ENCODE measurements at regions not wholly inside any gene's neighbourhood (a gene's known extent, or its start where the extent isn't known, plus 50 kb on each side); places are given as distances from the start of the nearest gene placed in this dataset.

GRCh38 chr14:25350802-25351201 is 300.9 kb upstream of the STXBP6 start:
- no peaks in the 10 kb centered on the region for H3K27me3 ChIP-seq (ENCODE audit: insufficient read depth, low read depth, low read length)
- H3F3A ChIP-seq (ENCODE audit: insufficient read depth, low read length, poor library complexity, severe bottlenecking): no peaks in the 10 kb centered on the region
- no peak overlapping the region for H3K27ac ChIP-seq (ENCODE audit: low read length)
- no peak for TF ChIP-seq CTCF (IDR thresholded peaks at IDR 0.05; ENCODE audit: poor library complexity, severe bottlenecking)
- no peak for TF ChIP-seq POLR2AphosphoS5 (IDR thresholded peaks at IDR 0.05)
- H3K9me3 ChIP-seq (ENCODE audit: low read length): no peaks in the 10 kb centered on the region
- H3K79me2 ChIP-seq (replicated peaks; ENCODE audit: insufficient read depth, low read length): no peaks in the 10 kb centered on the region
- no peak overlapping the region for H3K9ac ChIP-seq (ENCODE audit: low read length)
- no peak overlapping the region for H3K4me3 ChIP-seq (ENCODE audit: low read length)
- no peaks in the 10 kb centered on the region for H3K36me3 ChIP-seq (ENCODE audit: insufficient read depth, low read length)
- H2AFZ ChIP-seq (ENCODE audit: low read depth, low read length): no peak overlapping the region
- no peaks in the 10 kb centered on the region for H3K9me2 ChIP-seq (ENCODE audit: insufficient read depth, low read length)
- H4K20me1 ChIP-seq (ENCODE audit: insufficient read depth): no peaks in the 10 kb centered on the region
- H3K4me2 ChIP-seq (ENCODE audit: low read length): no peak overlapping the region

- H2AFZ ChIP-seq (ENCODE audit: low read depth, low read length): no peak overlapping the region
- no peak overlapping the region for H3K27ac ChIP-seq (ENCODE audit: low read length)
- no peaks in the 10 kb centered on the region for H3K9me2 ChIP-seq (ENCODE audit: insufficient read depth, low read length)
- TF ChIP-seq SMC3 (conservative IDR thresholded peaks at IDR 0.05; ENCODE audit: poor library complexity) (no peak), EP300 (conservative IDR thresholded peaks at IDR 0.05; ENCODE audit: poor library complexity, severe bottlenecking) (no peak), REST (IDR thresholded peaks at IDR 0.05; ENCODE audit: borderline replicate concordance) (no peak), RAD21 (conservative IDR thresholded peaks at IDR 0.05) (no peak)
- no peaks in the 10 kb centered on the region for H3F3A ChIP-seq (ENCODE audit: insufficient read depth, low read length, poor library complexity, severe bottlenecking)
- no peaks in the 10 kb centered on the region for H4K20me1 ChIP-seq (ENCODE audit: insufficient read depth)
- H3K4me3 ChIP-seq (ENCODE audit: low read length): no peak overlapping the region
- H3K4me2 ChIP-seq (ENCODE audit: low read length): no peak overlapping the region
- no peak overlapping the region for H3K9ac ChIP-seq (ENCODE audit: low read length)
- no peaks in the 10 kb centered on the region for H3K79me2 ChIP-seq (replicated peaks; ENCODE audit: insufficient read depth, low read length)
- no peaks in the 10 kb centered on the region for H3K36me3 ChIP-seq (ENCODE audit: insufficient read depth, low read length)
- H3K9me3 ChIP-seq (ENCODE audit: low read length): no peaks in the 10 kb centered on the region
- no peaks in the 10 kb centered on the region for H3K27me3 ChIP-seq (ENCODE audit: insufficient read depth, low read depth, low read length)
These were observed 300.1 kb upstream of the STXBP6 start for GRCh38 chr14:25350021-25350420.

- TF ChIP-seq EP300 (conservative IDR thresholded peaks at IDR 0.05; ENCODE audit: poor library complexity, severe bottlenecking) (no peak), REST (IDR thresholded peaks at IDR 0.05; ENCODE audit: borderline replicate concordance) (no peak), RAD21 (conservative IDR thresholded peaks at IDR 0.05) (no peak), CTCF (IDR thresholded peaks at IDR 0.05; ENCODE audit: poor library complexity, severe bottlenecking) (no peak), TAF1 (IDR thresholded peaks at IDR 0.05; ENCODE audit: low read depth) (no peak), SMC3 (conservative IDR thresholded peaks at IDR 0.05; ENCODE audit: poor library complexity) (no peak), POLR2AphosphoS5 (IDR thresholded peaks at IDR 0.05) (no peak), MXI1 (conservative IDR thresholded peaks at IDR 0.05; ENCODE audit: poor library complexity, severe bottlenecking) (no peak), EZH2 (IDR thresholded peaks at IDR 0.05; ENCODE audit: borderline replicate concordance, insufficient read depth, low read length, poor library complexity, severe bottlenecking) (no peak)
- H3F3A ChIP-seq (ENCODE audit: insufficient read depth, low read length, poor library complexity, severe bottlenecking): no peaks in the 10 kb centered on the region
- no peaks in the 10 kb centered on the region for H3K79me2 ChIP-seq (replicated peaks; ENCODE audit: insufficient read depth, low read length)
- no peaks in the 10 kb centered on the region for H3K27me3 ChIP-seq (ENCODE audit: insufficient read depth, low read depth, low read length)
- H3K36me3 ChIP-seq (ENCODE audit: insufficient read depth, low read length): no peaks in the 10 kb centered on the region
- no peaks in the 10 kb centered on the region for H3K9me3 ChIP-seq (ENCODE audit: low read length)
- H3K4me2 ChIP-seq (ENCODE audit: low read length): no peak overlapping the region
- no peaks in the 10 kb centered on the region for H3K9me2 ChIP-seq (ENCODE audit: insufficient read depth, low read length)
- no peak overlapping the region for H3K4me3 ChIP-seq (ENCODE audit: low read length)
- H4K20me1 ChIP-seq (ENCODE audit: insufficient read depth): no peaks in the 10 kb centered on the region
- H3K27ac ChIP-seq (ENCODE audit: low read length): no peak overlapping the region
- H2AFZ ChIP-seq (ENCODE audit: low read depth, low read length): no peak overlapping the region
- H3K9ac ChIP-seq (ENCODE audit: low read length): no peak overlapping the region
These were observed 299.3 kb upstream of the STXBP6 start for GRCh38 chr14:25349269-25349668.
